NCI-H446 treated with DMSO at 0.1 percent for 48 hours (cell line): ENCODE measurements at regions not wholly inside any gene's neighbourhood (a gene's known extent, or its start where the extent isn't known, plus 50 kb on each side); places are given as distances from the start of the nearest gene placed in this dataset.
"Not testable (repeated sequence)": the region's sequence is repeated elsewhere in the genome, so short reads cannot be mapped to it uniquely, and the experiment has no call there.

Experiments
- DNase-seq: peaks from one replicate; lab custom pipeline; 2025; lab: John Stamatoyannopoulos, UW

GRCh38 chr5:155624597-155625241 is 611.2 kb downstream of the KIF4B start:
- DNase-seq, result no peak

- DNase-seq, result no peak
These were observed 611.8 kb downstream of the KIF4B start for GRCh38 chr5:155625315-155625714.

GRCh38 chr5:155625897-155626543 is 612.5 kb downstream of the KIF4B start:
- no peak for DNase-seq

DNA sequence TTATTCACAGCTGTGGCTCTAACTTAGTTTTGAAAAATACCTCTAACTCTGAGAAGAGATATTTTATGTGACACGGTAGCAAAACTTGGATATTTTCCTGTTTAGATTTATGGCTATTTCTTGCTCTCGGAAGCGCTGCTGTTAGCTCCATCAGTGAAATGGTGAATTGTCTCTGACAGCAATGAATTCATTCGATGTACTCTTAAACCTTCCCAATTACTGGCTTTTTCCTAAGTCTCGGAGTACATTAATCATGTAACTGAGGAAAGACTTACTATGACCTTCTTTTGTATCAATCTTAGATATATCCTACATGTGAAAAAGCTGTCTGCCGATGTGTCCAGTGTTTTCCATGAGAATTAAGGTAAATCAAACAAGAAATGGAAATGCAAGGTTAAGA is 613.0 kb downstream of the KIF4B start:
- no peak for DNase-seq

GRCh38 chr5:155628346-155628745 is 614.8 kb downstream of the KIF4B start:
- no peak for DNase-seq

GRCh38 chr5:155629597-155629996 is 616.0 kb downstream of the KIF4B start:
- no peak for DNase-seq

DNA sequence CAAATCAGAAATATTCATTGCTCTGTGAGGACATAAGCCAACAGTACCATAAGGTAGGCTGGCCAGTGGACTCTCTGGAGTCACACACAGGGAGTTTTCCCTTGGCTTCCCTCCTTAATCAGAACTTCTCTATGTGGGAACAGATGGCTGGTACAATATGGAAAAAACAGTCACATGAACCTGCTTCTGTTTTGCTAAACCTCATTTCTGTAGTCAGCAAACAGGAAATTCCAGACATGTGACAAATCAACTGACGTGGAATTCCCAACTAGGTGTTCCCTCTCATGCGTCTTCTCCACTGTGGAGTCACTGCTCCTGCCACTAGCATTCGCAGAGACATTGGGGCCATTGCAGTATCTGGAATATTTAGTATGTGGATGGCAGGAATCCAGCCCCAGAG is 617.6 kb downstream of the KIF4B start:
- peak; percentile 73 for DNase-seq

DNA sequence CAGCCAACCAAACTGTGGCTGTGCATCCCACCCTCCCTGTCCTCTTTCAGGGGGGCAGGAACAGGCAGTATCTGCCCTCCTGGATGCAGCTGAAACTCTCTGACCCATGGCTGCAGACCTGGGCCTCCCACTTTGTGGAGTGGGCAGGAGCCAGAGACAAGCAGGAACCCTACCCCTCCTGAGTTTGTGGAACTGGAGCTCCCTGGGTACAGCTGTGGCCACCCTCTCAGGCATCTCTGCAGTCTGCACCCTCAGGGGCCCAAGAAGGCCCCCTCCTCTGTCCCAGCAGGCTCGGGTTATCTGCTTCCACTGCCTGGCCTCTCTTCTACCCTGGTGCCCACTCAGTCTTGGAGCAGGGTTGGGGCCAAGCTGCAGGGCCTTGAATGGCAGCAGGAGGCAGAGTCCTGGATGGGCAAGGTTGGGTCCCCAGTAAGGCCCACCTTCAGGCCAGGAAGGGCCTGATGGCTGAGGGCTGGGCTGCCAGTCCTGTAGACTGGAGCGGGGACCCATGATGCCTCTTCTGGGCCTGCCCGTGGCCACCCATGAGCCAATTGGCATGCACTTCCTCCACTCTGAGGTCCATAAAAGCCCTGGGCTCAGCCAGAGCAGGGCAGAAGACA is 619.9 kb downstream of the KIF4B start:
- DNase-seq, result no peak

GRCh38 chr5:155649666-155650065 is 636.1 kb downstream of the KIF4B start:
- peak; percentile 65 for DNase-seq

- DNase-seq, result no peak
These were observed 642.0 kb downstream of the KIF4B start for GRCh38 chr5:155655569-155655968.

DNA sequence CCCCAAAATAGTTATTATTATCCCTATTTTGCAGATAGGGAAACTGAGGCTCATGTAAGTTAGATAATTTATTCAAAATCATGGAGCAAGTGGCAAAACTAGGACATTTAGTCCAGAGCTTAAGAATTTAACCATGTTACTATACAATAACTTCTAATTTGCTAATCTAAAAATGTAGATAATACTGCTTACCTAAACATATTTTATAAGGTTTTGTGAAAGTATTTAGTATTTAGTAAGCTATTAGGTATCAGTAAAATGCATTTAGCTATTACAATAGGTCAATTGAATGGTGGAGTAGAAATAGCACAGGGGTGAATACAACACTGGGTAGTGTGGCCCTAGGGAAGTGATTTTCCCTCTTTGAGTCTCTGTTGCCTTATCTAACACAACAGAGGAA is 648.3 kb downstream of the KIF4B start:
- no peak for DNase-seq

DNA sequence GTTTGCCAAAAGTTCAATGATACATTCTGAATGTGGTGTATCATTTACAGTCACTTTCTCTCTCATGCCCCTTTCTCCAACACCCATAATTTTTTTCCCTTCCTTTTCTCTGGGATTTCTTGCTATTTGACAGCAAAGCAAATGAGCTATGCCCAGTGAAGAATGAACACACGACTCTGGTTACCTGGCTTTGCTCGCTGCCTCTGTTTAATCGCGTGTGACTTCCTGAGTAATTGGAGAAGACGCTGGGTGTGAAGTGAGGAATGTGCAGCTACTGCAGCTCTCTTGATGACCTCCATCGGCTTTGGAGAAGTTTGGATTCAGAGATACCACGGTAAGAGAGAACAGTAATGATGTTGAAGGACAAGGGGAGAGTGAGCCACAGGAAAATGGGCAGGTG is 651.8 kb downstream of the KIF4B start:
- no peak for DNase-seq

DNA sequence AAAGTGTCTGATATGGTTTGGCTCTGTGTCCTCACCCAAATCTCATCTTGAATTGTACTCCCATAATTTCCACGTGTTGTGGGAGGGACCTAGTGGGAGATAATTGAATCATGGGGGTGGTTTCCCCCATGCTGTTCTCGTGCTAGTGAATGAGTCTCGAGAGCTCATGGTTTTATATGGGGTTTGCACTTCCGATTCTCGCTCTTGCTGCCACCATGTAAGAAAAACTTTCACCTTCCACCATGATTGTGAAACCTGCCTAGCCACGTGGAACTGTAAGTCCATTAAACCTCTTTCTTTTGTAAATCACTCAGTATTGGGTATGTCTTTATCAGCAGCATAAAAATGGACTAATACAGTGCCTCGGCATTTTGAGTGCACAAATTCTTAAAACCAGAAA is 655.0 kb upstream of the SGCD start:
- not testable (repeated sequence) for DNase-seq

DNA sequence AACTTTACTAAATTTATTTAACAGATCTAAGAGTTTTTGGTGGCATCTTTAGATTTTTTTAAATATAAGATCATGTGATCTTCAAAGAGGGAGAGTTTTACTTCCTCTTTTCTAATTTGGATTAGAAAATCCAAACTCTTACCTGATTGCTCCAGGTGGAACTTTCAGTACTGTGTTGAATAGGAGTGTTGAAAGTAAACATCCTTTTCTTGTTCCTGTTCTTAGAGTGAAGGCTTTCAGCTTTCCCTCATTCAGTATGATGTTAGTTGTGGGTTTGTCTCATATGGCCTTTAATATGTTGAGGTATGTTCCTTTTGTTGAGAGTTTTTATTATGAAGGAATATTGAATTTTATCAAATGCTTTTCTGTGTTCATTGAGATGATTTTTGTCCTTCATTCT is 650.0 kb upstream of the SGCD start:
- DNase-seq, result no peak

- DNase-seq, result no peak
These were observed 648.6 kb upstream of the SGCD start for GRCh38 chr5:155678371-155678770.

- DNase-seq, result no peak
These were observed 647.4 kb upstream of the SGCD start for GRCh38 chr5:155679530-155679929.

GRCh38 chr5:155684417-155684816 is 642.5 kb upstream of the SGCD start:
- no peak for DNase-seq

DNA sequence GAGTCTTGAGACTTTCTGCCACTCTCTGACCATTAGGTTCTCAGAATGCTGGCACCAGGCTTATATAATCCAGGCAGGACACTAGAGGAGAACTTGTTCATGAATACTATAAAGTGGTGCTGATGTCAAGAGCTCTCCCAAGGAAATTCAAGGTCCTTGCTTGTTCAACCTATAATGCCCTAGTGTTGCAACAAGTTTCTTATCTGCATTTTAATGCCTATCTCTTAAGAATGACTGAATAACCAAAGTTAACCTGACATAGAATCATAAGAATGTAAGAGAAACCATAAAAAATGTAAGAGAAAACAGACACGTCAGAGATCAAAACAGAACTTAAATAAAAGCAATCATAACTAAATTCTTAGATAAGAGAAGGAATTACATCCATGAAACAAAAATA is 640.8 kb upstream of the SGCD start:
- DNase-seq, result no peak

DNA sequence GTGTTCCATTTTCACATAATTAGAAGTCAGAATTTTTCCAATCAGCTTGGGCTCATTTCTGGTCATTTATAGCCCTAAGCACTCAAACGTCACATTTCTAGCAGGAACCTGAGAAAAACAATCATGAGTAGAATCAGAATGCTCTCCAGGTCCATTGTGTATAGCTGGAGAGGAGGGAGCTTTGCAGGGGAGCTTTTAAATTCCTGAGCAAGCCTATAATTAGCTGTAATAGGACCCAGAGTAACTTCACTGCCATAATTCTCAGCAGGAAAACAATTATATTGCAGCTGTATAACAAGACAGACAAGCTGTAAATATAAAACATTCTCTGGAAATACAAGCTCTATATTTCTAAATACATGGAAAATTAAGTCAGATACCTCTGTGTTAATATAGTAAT is 637.6 kb upstream of the SGCD start:
- no peak for DNase-seq

DNA sequence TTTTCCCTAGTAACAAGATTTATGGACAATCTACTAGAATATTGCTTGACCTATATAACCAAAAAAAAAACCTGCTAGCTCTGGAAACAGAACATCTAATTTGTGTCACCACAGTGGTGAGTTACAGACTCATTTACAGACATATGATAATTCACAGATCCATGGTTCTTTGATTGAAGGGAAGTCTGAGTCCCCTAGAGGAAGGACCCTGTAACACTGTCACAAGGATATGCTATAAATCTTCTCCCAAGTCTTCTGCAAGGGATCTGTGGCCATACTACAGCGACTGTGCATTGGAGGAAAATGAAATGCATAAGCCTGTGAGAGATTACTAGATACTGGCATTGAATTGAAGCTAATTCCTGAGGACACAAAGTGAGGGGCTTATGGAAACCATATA is 630.6 kb upstream of the SGCD start:
- DNase-seq, result no peak

DNA sequence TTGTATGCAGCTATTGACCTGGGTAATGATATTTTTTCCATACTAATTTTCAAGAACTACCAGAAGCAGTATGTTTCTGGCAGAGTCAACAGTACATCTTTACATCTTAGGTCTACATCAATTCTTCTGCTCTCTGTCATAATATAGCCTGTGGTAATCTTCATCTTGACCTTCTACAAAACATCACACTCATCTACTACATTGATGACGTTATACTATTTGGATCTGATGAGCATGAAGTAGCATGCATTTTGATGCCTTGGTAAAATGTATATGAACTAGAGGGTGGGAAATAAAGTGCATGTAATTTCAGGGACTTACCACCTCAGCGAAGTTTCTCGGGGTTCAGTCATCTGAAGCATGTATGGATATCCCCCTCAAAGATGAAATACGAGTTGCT is 629.7 kb upstream of the SGCD start:
- no peak for DNase-seq

GRCh38 chr5:155699385-155699784 is 627.6 kb upstream of the SGCD start:
- DNase-seq, result no peak

DNA sequence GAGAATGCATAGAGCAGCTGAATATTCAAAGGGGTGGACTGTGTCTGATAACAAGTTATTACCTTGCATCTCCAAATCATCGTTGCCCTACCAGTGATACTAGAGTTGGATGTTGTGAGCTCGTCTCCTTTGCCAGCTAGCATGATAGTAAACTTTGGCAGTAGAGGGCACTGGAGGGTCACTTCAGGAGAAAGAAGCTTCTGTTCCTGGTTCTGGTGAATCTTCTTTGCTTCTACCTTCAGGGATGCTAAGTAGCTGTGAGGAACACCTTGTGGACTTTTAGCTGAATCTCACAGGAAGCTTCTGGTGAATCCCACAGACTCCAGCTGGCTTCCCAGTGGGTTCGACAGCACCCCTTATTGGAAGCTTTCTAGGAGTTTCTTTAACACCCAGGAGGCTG is 626.6 kb upstream of the SGCD start:
- DNase-seq, result no peak

DNA sequence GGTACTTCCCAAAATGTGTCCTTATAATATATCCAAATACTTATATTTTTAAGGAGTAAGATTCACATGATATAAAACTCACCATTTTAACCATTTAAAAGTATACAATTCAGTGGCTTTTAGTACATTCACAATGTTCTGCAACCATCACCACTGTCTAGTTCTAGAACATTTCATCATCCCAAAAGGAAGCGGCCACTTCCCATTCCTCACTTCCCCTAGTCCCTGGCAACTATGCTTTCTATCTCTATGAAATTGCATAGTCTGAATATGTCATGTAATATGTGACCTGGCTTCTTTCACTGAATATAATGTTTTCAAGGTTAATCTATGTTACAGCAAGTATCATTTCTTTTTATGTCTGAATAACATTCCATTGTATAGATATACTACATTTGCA is 615.1 kb upstream of the SGCD start:
- DNase-seq, result no peak
